IMR-90 (cell line): ENCODE measurements at regions not wholly inside any gene's neighbourhood (a gene's known extent, or its start where the extent isn't known, plus 50 kb on each side); places are given as distances from the start of the nearest gene placed in this dataset.

Source experiments
- ATAC-seq: fragments of 200-7000 bp; cut with Tn5 transposase; 2 replicates; pipeline ENCODE4 v1.9.1; 2020; ENCODE audit warnings: low read depth, mild to moderate bottlenecking, moderate library complexity
- BruUV-seq: library from RNA; stranded (reverse); fragments of 400-500 nt; replicated peaks from 2 replicates; lab custom pipeline; 2021; lab: Mats Ljungman, UMichigan
- CTCF ChIA-PET: fragments of 300-600 bp; formaldehyde crosslinking; extraction: SDS; loops from one replicate; lab custom pipeline; 2021; ENCODE audit warnings: antibody characterized with exemption; lab: Yijun Ruan, JAX
- POLR2A ChIA-PET: fragments of 300-600 bp; sonication (Branson Sonifier 250); formaldehyde crosslinking; loops from one replicate; lab custom pipeline; 2022; ENCODE audit warnings: antibody characterized with exemption; ENCODE audit not compliant: unreplicated experiment; lab: Charles Lee
- DNase-seq: peaks from one replicate; pipeline ENCODE4 v3.0.0; 2013
- H2AFZ ChIP-seq: replicated peaks from 2 replicates; pipeline ENCODE3; 2013; ENCODE audit warnings: low read length, mild to moderate bottlenecking; ENCODE audit not compliant: poor library complexity
- H2AK5ac ChIP-seq: 2 replicates; pipeline ENCODE4 v1.6.1; 2013; ENCODE audit warnings: low read depth, low read length, inconsistent platforms
- H2AK9ac ChIP-seq: replicated peaks from 2 replicates; pipeline ENCODE3; 2013; ENCODE audit warnings: mild to moderate bottlenecking, low read depth, low read length, moderate library complexity; ENCODE audit not compliant: poor library complexity
- H2BK120ac ChIP-seq: 2 replicates; pipeline ENCODE4 v1.6.1; 2013; ENCODE audit warnings: low read depth, low read length, inconsistent platforms
- H2BK15ac ChIP-seq: 3 replicates; pipeline ENCODE4 v1.6.1; 2013; ENCODE audit warnings: low read depth, low read length, inconsistent platforms
- H2BK20ac ChIP-seq: 2 replicates; pipeline ENCODE4 v1.6.1; 2013; ENCODE audit warnings: low read depth, mild to moderate bottlenecking, inconsistent platforms, low read length, moderate library complexity
- H2BK5ac ChIP-seq: 2 replicates; pipeline ENCODE4 v1.6.1; 2013; ENCODE audit warnings: mild to moderate bottlenecking, low read depth, low read length, inconsistent platforms; ENCODE audit not compliant: poor library complexity, severe bottlenecking
- H3K14ac ChIP-seq: replicated peaks from 2 replicates; pipeline ENCODE4 v1.6.1; 2013; ENCODE audit warnings: low read depth, low read length, inconsistent platforms
- H3K18ac ChIP-seq: 2 replicates; pipeline ENCODE4 v1.6.1; 2013; ENCODE audit warnings: low read depth, low read length, control low read depth
- H3K23ac ChIP-seq: 2 replicates; pipeline ENCODE4 v1.6.1; 2013; ENCODE audit warnings: low read depth, low read length, inconsistent platforms
- H3K27ac ChIP-seq: 2 replicates; pipeline ENCODE4 v1.5.1; 2013; ENCODE audit warnings: mild to moderate bottlenecking, control low read depth, low read length; ENCODE audit not compliant: insufficient read depth
- H3K27me3 ChIP-seq: 2 replicates; pipeline ENCODE4 v1.6.1; 2013; ENCODE audit warnings: low read length; ENCODE audit not compliant: control insufficient read depth, insufficient read depth
- H3K36me3 ChIP-seq: 2 replicates; pipeline ENCODE4 v1.6.1; 2013; ENCODE audit warnings: low read length, mixed read lengths; ENCODE audit not compliant: control insufficient read depth, insufficient read depth
- H3K4ac ChIP-seq: 2 replicates; pipeline ENCODE4 v1.6.1; 2013; ENCODE audit warnings: low read depth, low read length, inconsistent platforms
- H3K4me1 ChIP-seq: 2 replicates; pipeline ENCODE4 v1.6.1; 2013; ENCODE audit warnings: low read length, mixed read lengths; ENCODE audit not compliant: control insufficient read depth, insufficient read depth
- H3K4me2 ChIP-seq: 2 replicates; pipeline ENCODE4 v1.6.1; 2013; ENCODE audit warnings: low read depth, mild to moderate bottlenecking, control low read depth, low read length, moderate library complexity
- H3K4me3 ChIP-seq: 2 replicates; pipeline ENCODE4 v1.5.1; 2013; ENCODE audit warnings: low read depth, mild to moderate bottlenecking, control low read depth, low read length, moderate library complexity; ENCODE audit not compliant: insufficient read depth
- H3K56ac ChIP-seq: 2 replicates; pipeline ENCODE4 v1.6.1; 2013; ENCODE audit warnings: low read length, inconsistent platforms; ENCODE audit not compliant: insufficient read depth; ENCODE audit errors: extremely low read depth
- H3K79me1 ChIP-seq, 2 experiments: 2 replicates each; pipeline ENCODE4 v1.6.1; 2013; ENCODE audit warnings: low read length in 2 of 2, inconsistent platforms in 1 of 2, low read depth in 1 of 2
- H3K9ac ChIP-seq: 2 replicates; pipeline ENCODE4 v1.6.1; 2013; ENCODE audit warnings: low read depth, low read length, control low read depth
- H3K9me1 ChIP-seq: 2 replicates; pipeline ENCODE4 v1.6.1; 2013; ENCODE audit warnings: low read length, inconsistent platforms; ENCODE audit not compliant: insufficient read depth
- H3K9me3 ChIP-seq: 2 replicates; pipeline ENCODE4 v1.6.1; 2013; ENCODE audit warnings: low read length; ENCODE audit not compliant: control insufficient read depth, insufficient read depth
- H4K20me1 ChIP-seq: 2 replicates; pipeline ENCODE4 v1.6.1; 2013; ENCODE audit warnings: low read length, inconsistent platforms; ENCODE audit not compliant: insufficient read depth
- H4K5ac ChIP-seq: 2 replicates; pipeline ENCODE4 v1.6.1; 2013; ENCODE audit warnings: mild to moderate bottlenecking, low read depth, low read length, control low read depth
- H4K8ac ChIP-seq, 2 experiments: 2 replicates each; pipeline ENCODE4 v1.6.1; 2013; ENCODE audit warnings: low read depth in 2 of 2, low read length in 2 of 2, control low read depth in 1 of 2, inconsistent platforms in 1 of 2
- H4K91ac ChIP-seq: 2 replicates; pipeline ENCODE4 v1.6.1; 2013; ENCODE audit warnings: low read depth, low read length, inconsistent platforms; ENCODE audit not compliant: insufficient read depth
- FOS ChIP-seq: fragments of 150-350 bp; IDR thresholded peaks from 2 replicates; pipeline ENCODE4 v1.6.1; 2016; ENCODE audit warnings: low read depth, low read length
- MAFK ChIP-seq: IDR thresholded peaks from 2 replicates; pipeline ENCODE4 v1.6.1; 2012; ENCODE audit warnings: low read depth, low read length, improper control_type of control experiment
- MAZ ChIP-seq: IDR thresholded peaks from 2 replicates; pipeline ENCODE4 v1.6.1; 2012; ENCODE audit warnings: low read depth, mild to moderate bottlenecking, low read length, improper control_type of control experiment, moderate library complexity, borderline replicate concordance
- RAD21 ChIP-seq: IDR thresholded peaks from 2 replicates; pipeline ENCODE4 v1.6.1; 2012; ENCODE audit warnings: low read length, improper control_type of control experiment
- WGBS, 2 experiments: methylation state at CpG; one replicate each; pipeline versions ENCODE4 v1.1.5 to v1.1.7; 2013; ENCODE audit warnings: missing lambda C conversion rate in 2 of 2; ENCODE audit not compliant: insufficient read length in 1 of 2; ENCODE audit errors: extremely low coverage in 2 of 2; 5-methylcytosine and 5-hydroxymethylcytosine counted together
- dilution Hi-C: fragments of 300-500 bp; cut with HindIII; formaldehyde crosslinking; loops from one replicate; pipeline ENCODE4 v1.14.3; 2018; ENCODE audit warnings: low sequenced_read_pairs; ENCODE audit not compliant: unreplicated experiment
- in situ Hi-C: fragments of 300-500 bp; cut with MboI; formaldehyde crosslinking; loops from 3 replicates; pipeline ENCODE4 v1.14.3; 2019; ENCODE audit warnings: low sequenced_read_pairs, inconsistent platforms, mixed read lengths
- intact Hi-C: fragments of 100-400 bp; cut with micrococcal nuclease; formaldehyde crosslinking; loops from 2 replicates; pipeline ENCODE4 v1.10.0; 2022

DNA sequence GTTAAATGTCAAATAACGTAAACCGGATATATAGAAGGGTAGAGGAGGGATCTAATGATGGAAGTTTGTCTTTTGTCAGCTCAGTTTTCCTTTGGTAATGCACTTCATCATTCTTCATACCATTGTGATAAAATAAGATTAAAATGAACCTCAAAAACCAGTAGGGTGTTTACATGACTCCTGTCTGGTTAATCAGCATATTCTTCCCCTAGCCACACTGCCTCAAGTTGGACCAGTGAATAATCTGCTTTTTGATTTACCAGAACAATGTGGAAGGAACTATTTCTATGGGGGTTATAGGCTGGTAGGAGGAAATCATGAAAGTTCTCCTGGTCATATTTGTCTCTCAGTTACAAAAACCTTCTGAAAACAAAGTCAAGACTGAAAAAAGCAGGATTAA, 634.7 kb downstream of the NCAM2 start:
- H2BK5ac ChIP-seq: no peak overlapping the region
- no peak overlapping the region for H3K9ac ChIP-seq
- no peaks in the 10 kb centered on the region for H3K36me3 ChIP-seq
- no TSS peak for BruUV-seq
- ATAC-seq: no peak
- no peak overlapping the region for H2AFZ ChIP-seq
- dilution Hi-C loops (no loop called here), in situ Hi-C loops (no loop called here), intact Hi-C loops (no loop called here)
- no CpG with 5 or more reads among the region's 2 CpGs for WGBS, 2 experiments
- no peaks in the 10 kb centered on the region for H3K9me3 ChIP-seq
- H2BK120ac ChIP-seq: no peak overlapping the region
- no peak overlapping the region for H3K18ac ChIP-seq
- no peak for TF ChIP-seq MAZ
- TF ChIP-seq RAD21: no peak
- no peak for TF ChIP-seq MAFK
- no peak for TF ChIP-seq FOS
- ChIA-PET POLR2A (no interaction called here), CTCF (no interaction called here)
- H3K14ac ChIP-seq: no peak overlapping the region
- H3K4me2 ChIP-seq: no peak overlapping the region
- H4K91ac ChIP-seq: no peak overlapping the region
- H4K20me1 ChIP-seq: no peaks in the 10 kb centered on the region
- H2AK5ac ChIP-seq: no peak overlapping the region
- DNase-seq: no peak
- H3K4me3 ChIP-seq: no peak overlapping the region
- H4K8ac ChIP-seq: no peak overlapping the region
- H3K56ac ChIP-seq: no peak overlapping the region
- no peaks in the 10 kb centered on the region for H3K4me1 ChIP-seq
- H2BK15ac ChIP-seq: no peak overlapping the region
- H3K27me3 ChIP-seq: no peaks in the 10 kb centered on the region
- H2AK9ac ChIP-seq: no peak overlapping the region
- no peaks in the 10 kb centered on the region for H3K9me1 ChIP-seq
- no peak overlapping the region for H3K23ac ChIP-seq
- H2BK20ac ChIP-seq: no peak overlapping the region
- H4K5ac ChIP-seq: no peak overlapping the region
- H3K4ac ChIP-seq: no peak overlapping the region
- no peak overlapping the region for H3K27ac ChIP-seq
- H3K79me1 ChIP-seq: no peaks in the 10 kb centered on the region
